NCI-H82 treated with DMSO at 0.1 percent for 48 hours (cell line): ENCODE measurements at regions not wholly inside any gene's neighbourhood (a gene's known extent, or its start where the extent isn't known, plus 50 kb on each side); places are given as distances from the start of the nearest gene placed in this dataset.
"Not testable (repeated sequence)": the region's sequence is repeated elsewhere in the genome, so short reads cannot be mapped to it uniquely, and the experiment has no call there.

Source experiments
- DNase-seq: peaks from one replicate; lab custom pipeline; 2025; ENCODE audit not compliant: unreplicated experiment; lab: John Stamatoyannopoulos, UW

DNA sequence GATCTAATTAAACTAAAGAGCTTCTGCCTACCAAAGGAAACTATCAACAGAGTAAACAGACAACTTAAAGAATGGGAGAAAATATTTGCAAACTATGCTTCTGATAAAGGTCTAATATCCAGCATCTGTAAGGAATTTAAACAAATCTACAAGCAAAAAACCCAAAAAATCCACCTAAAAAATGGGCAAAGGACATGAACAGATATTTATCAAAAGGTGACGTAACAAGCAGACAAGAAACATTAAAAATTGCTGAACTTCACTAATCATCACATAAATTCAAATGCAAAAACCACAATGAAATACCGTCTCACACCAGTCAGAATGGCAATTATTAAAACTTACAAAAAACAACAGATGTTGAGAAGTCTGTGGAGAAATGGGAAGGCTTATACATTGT, 498.6 kb upstream of the TPTE start:
- DNase-seq = not testable (repeated sequence)
